SK-N-SH treated with all-trans-retinoic acid at 6 μM for 48 hours (cell line): ENCODE measurements at regions not wholly inside any gene's neighbourhood (a gene's known extent, or its start where the extent isn't known, plus 50 kb on each side); places are given as distances from the start of the nearest gene placed in this dataset.

Experiments used
- ARNTL ChIP-seq: fragments of 450-650 bp; formaldehyde crosslinking; IDR thresholded peaks from 2 replicates; pipeline ENCODE4 v1.5.0; 2020; ENCODE audit warnings: low read depth, mild to moderate bottlenecking, moderate library complexity, borderline replicate concordance
- BACH2 ChIP-seq: fragments of 250-450 bp; sonication (Bioruptor Pico); IDR thresholded peaks from 2 replicates; pipeline ENCODE4 v1.9.0; 2021; ENCODE audit warnings: mild to moderate bottlenecking, borderline replicate concordance
- ESRRG ChIP-seq: fragments of 250-450 bp; sonication (Bioruptor Pico); IDR thresholded peaks from 2 replicates; pipeline ENCODE4 v1.6.1; 2021; ENCODE audit warnings: mild to moderate bottlenecking
- PATZ1 ChIP-seq: fragments of 250-450 bp; sonication (Bioruptor Pico); IDR thresholded peaks from 2 replicates; pipeline ENCODE4 v1.8.0; 2020; ENCODE audit warnings: mild to moderate bottlenecking, moderate library complexity, borderline replicate concordance
- PPARA ChIP-seq: fragments of 250-450 bp; sonication (Bioruptor Pico); IDR thresholded peaks from 2 replicates; pipeline ENCODE4 v1.5.0; 2020; ENCODE audit warnings: mild to moderate bottlenecking, borderline replicate concordance
- TCF4 ChIP-seq: fragments of 250-450 bp; sonication (Bioruptor Pico); IDR thresholded peaks from 2 replicates; pipeline ENCODE4 v1.8.0; 2021; ENCODE audit warnings: mild to moderate bottlenecking, moderate library complexity, borderline replicate concordance
- TOX ChIP-seq: fragments of 250-450 bp; sonication (Bioruptor Pico); IDR thresholded peaks from 2 replicates; pipeline ENCODE4 v1.8.0; 2021; ENCODE audit warnings: mild to moderate bottlenecking, moderate library complexity, borderline replicate concordance
- ZFP3 ChIP-seq: fragments of 250-450 bp; sonication (Bioruptor Pico); IDR thresholded peaks from 2 replicates; pipeline ENCODE4 v1.5.0; 2020; ENCODE audit warnings: mild to moderate bottlenecking, moderate library complexity
- ZFP30 ChIP-seq: fragments of 450-650 bp; formaldehyde crosslinking; IDR thresholded peaks from 2 replicates; pipeline ENCODE4 v1.5.0; 2022; ENCODE audit warnings: mild to moderate bottlenecking, moderate library complexity

GRCh38 chr2:123785332-123785731 lies 239.8 kb upstream of the CNTNAP5 start:
- TF ChIP-seq ZFP30 (no peak), ZFP3 (no peak), TCF4 (CRISPR knock-in tag) (no peak), PATZ1 (CRISPR knock-in tag) (no peak), TOX (CRISPR knock-in tag) (no peak), ARNTL (CRISPR knock-in tag) (no peak), PPARA (CRISPR knock-in tag) (no peak), BACH2 (CRISPR knock-in tag) (no peak), ESRRG (CRISPR knock-in tag) (no peak)
